ENCODE measurements at regions not wholly inside any gene's neighbourhood (a gene's known extent, or its start where the extent isn't known, plus 50 kb on each side); places are given as distances from the start of the nearest gene placed in this dataset.

- Histone ChIP-seq H3K79me2 (ENCODE audit: insufficient read depth, low read length) (no peaks in the 10 kb centered on the region), H3K9me3 (ENCODE audit: control insufficient read depth in 1 of 2, insufficient read depth in 1 of 2, low read depth in 1 of 2, low read length in 2 of 2) (no peaks in the 10 kb centered on the region), H3K4me3 (replicated peaks in 1 of 2; ENCODE audit: low read depth in 1 of 2, low read length in 2 of 2) (no peak overlapping the region), H3K9ac (ENCODE audit: low read length) (no peak overlapping the region), H2AFZ (ENCODE audit: low read depth, low read length, poor library complexity, severe bottlenecking) (no peak overlapping the region), H3K4me2 (ENCODE audit: low read length) (no peak overlapping the region), H3K4me1 (ENCODE audit: control insufficient read depth in 1 of 2, insufficient read depth in 2 of 2, low read length in 2 of 2) (no peaks in the 10 kb centered on the region), H3K27ac (ENCODE audit: low read depth, low read length) (no peak overlapping the region), H4K20me1 (ENCODE audit: insufficient read depth) (no peaks in the 10 kb centered on the region), H3K36me3 (ENCODE audit: control insufficient read depth in 1 of 2, insufficient read depth in 2 of 2, low read length in 2 of 2) (no peaks in the 10 kb centered on the region), H3K9me2 (ENCODE audit: insufficient read depth) (no peaks in the 10 kb centered on the region), H3K27me3 (ENCODE audit: insufficient read depth, low read length) (no peaks in the 10 kb centered on the region)
- CTCF ChIA-PET: no interaction called here
- POLR2A ChIA-PET: no interaction called here
- ATAC-seq (no peak), DNase-seq (ENCODE audit: low read depth, low spot score) (no peak)
- no TSS peak for BruUV-seq (replicated peaks)
- RAD21 ChIA-PET (ENCODE audit: low non-redundant PET in 1 of 2, low total read pairs in 2 of 2, uncharacterized antibody in 2 of 2, unreplicated experiment in 2 of 2): no interaction called here
- no peak for TF ChIP-seq RAD21 (IDR thresholded peaks at IDR 0.05; ENCODE audit: low read depth)
- TF ChIP-seq REST (IDR thresholded peaks at IDR 0.05; ENCODE audit: low read depth): no peak
- TF ChIP-seq ZBTB33 (IDR thresholded peaks at IDR 0.05; ENCODE audit: extremely low read depth, insufficient replicate concordance, low read length): no peak
- TF ChIP-seq SIN3A (IDR thresholded peaks at IDR 0.05; ENCODE audit: low read depth): no peak
- no peak for TF ChIP-seq ATF3 (IDR thresholded peaks at IDR 0.05)
- TF ChIP-seq EZH2 (IDR thresholded peaks at IDR 0.05): no peak
- TF ChIP-seq CTCF (IDR thresholded peaks at IDR 0.05 in 2 of 3, conservative IDR thresholded peaks at IDR 0.05 in 1 of 3; ENCODE audit: borderline replicate concordance in 1 of 3, insufficient read depth in 1 of 3, low read depth in 2 of 3, low read length in 2 of 3): no peak
- no peak for TF ChIP-seq EZH2phosphoT487 (IDR thresholded peaks at IDR 0.05; ENCODE audit: borderline replicate concordance)
- TF ChIP-seq TCF7L2 (IDR thresholded peaks at IDR 0.05; ENCODE audit: borderline replicate concordance, extremely low read depth, insufficient read depth, insufficient read length): no peak
- no peak for TF ChIP-seq JUND (IDR thresholded peaks at IDR 0.05)
- no peak for TF ChIP-seq ZNF274 (IDR thresholded peaks at IDR 0.05; ENCODE audit: low read depth, low read length)
- TF ChIP-seq POLR2A (IDR thresholded peaks at IDR 0.05; ENCODE audit: borderline replicate concordance, extremely low read depth, insufficient read depth, insufficient read length): no peak
- TF ChIP-seq CBX3 (IDR thresholded peaks at IDR 0.05; ENCODE audit: low read depth): no peak
- TF ChIP-seq FOSL1 (IDR thresholded peaks at IDR 0.05; ENCODE audit: low read depth): no peak
- TF ChIP-seq ZFX (IDR thresholded peaks at IDR 0.05): no peak
- no peak for TF ChIP-seq EGR1 (IDR thresholded peaks at IDR 0.05; ENCODE audit: low read depth)
- no peak for TF ChIP-seq CEBPB (IDR thresholded peaks at IDR 0.05; ENCODE audit: low read depth)
- intact Hi-C loops (cut with micrococcal nuclease): no loop called here
These were observed 239.8 kb upstream of the TMEM72 start for GRCh38 chr10:44671319-44671718.

Data from HCT116 (cell line).